MM.1S (cell line): ENCODE measurements at regions not wholly inside any gene's neighbourhood (a gene's known extent, or its start where the extent isn't known, plus 50 kb on each side); places are given as distances from the start of the nearest gene placed in this dataset.

Experiments
- DNase-seq: peaks from one replicate; pipeline ENCODE4 v3.0.0-alpha.2; 2015
- H2AFZ ChIP-seq: fragments of 300-600 bp; sonication (generic); 2 replicates; pipeline ENCODE4 v1.6.0; 2016; ENCODE audit warnings: antibody characterized with exemption, low read length
- H3F3A ChIP-seq: fragments of 300-600 bp; sonication (generic); 2 replicates; pipeline ENCODE4 v1.6.1; 2016; ENCODE audit warnings: mild to moderate bottlenecking, antibody characterized with exemption, low read length, moderate library complexity, mixed read lengths; ENCODE audit not compliant: insufficient read depth
- H3K27ac ChIP-seq: fragments of 300-600 bp; sonication (generic); 2 replicates; pipeline ENCODE4 v1.5.1; 2016; ENCODE audit warnings: mild to moderate bottlenecking, low read length
- H3K27me3 ChIP-seq: fragments of 300-600 bp; sonication (generic); replicated peaks from 2 replicates; pipeline ENCODE4 v1.6.0; 2016; ENCODE audit warnings: low read length; ENCODE audit not compliant: insufficient read depth
- H3K36me3 ChIP-seq: fragments of 300-600 bp; sonication (generic); replicated peaks from 2 replicates; pipeline ENCODE4 v1.6.1; 2016; ENCODE audit warnings: mild to moderate bottlenecking, low read length, mixed read lengths; ENCODE audit not compliant: insufficient read depth
- H3K4me1 ChIP-seq: fragments of 300-600 bp; sonication (generic); 2 replicates; pipeline ENCODE4 v1.6.1; 2016; ENCODE audit warnings: low read length, mixed read lengths
- H3K4me2 ChIP-seq: fragments of 300-600 bp; sonication (generic); 2 replicates; pipeline ENCODE4 v1.6.0; 2016; ENCODE audit warnings: low read depth, low read length
- H3K4me3 ChIP-seq: fragments of 300-600 bp; sonication (generic); 2 replicates; pipeline ENCODE4 v1.5.1; 2016; ENCODE audit warnings: low read length, mixed read lengths
- H3K79me2 ChIP-seq: fragments of 300-600 bp; sonication (generic); 2 replicates; pipeline ENCODE4 v1.6.1; 2016; ENCODE audit warnings: mixed run types, low read length, mixed read lengths
- H3K9ac ChIP-seq: fragments of 300-600 bp; sonication (generic); 2 replicates; pipeline ENCODE4 v1.6.1; 2016; ENCODE audit warnings: low read length, mixed read lengths
- H3K9me2 ChIP-seq: fragments of 300-600 bp; sonication (generic); replicated peaks from 2 replicates; pipeline ENCODE4 v1.6.1; 2016; ENCODE audit warnings: mild to moderate bottlenecking, low read length, mixed read lengths; ENCODE audit not compliant: insufficient read depth
- H3K9me3 ChIP-seq: fragments of 300-600 bp; sonication (generic); replicated peaks from 2 replicates; pipeline ENCODE4 v1.6.1; 2016; ENCODE audit warnings: mild to moderate bottlenecking, low read length, mixed read lengths; ENCODE audit not compliant: insufficient read depth
- H4K20me1 ChIP-seq: fragments of 300-600 bp; sonication (generic); 2 replicates; pipeline ENCODE4 v1.6.1; 2016; ENCODE audit warnings: mild to moderate bottlenecking, low read length, moderate library complexity, mixed read lengths; ENCODE audit not compliant: insufficient read depth
- EZH2 ChIP-seq: fragments of 300-600 bp; sonication (generic); optimal IDR thresholded peaks from 2 replicates; pipeline ENCODE3; 2017; ENCODE audit warnings: low read depth, mild to moderate bottlenecking, antibody characterized with exemption, low read length, mixed read lengths
- EZH2phosphoT487 ChIP-seq: fragments of 300-600 bp; sonication (generic); IDR thresholded peaks from 2 replicates; pipeline ENCODE4 v1.6.1; 2018; ENCODE audit warnings: antibody characterized with exemption, low read length
- TF ChIP-seq, protein P1 (sequence below): fragments of 300-600 bp; sonication (generic); IDR thresholded peaks from 2 replicates; pipeline ENCODE4 v1.5.1; 2016; ENCODE audit warnings: antibody characterized with exemption, low read length, mixed read lengths

GRCh38 chr18:24914685-24915084 lies 437.3 kb downstream of the ZNF521 start:
- H4K20me1 ChIP-seq = no peaks in the 10 kb centered on the region
- no peak overlapping the region for H3K9ac ChIP-seq
- H3K4me3 ChIP-seq = no peak overlapping the region
- no peaks in the 10 kb centered on the region for H3K9me2 ChIP-seq
- H3K36me3 ChIP-seq = no peaks in the 10 kb centered on the region
- TF ChIP-seq, protein P1, sequence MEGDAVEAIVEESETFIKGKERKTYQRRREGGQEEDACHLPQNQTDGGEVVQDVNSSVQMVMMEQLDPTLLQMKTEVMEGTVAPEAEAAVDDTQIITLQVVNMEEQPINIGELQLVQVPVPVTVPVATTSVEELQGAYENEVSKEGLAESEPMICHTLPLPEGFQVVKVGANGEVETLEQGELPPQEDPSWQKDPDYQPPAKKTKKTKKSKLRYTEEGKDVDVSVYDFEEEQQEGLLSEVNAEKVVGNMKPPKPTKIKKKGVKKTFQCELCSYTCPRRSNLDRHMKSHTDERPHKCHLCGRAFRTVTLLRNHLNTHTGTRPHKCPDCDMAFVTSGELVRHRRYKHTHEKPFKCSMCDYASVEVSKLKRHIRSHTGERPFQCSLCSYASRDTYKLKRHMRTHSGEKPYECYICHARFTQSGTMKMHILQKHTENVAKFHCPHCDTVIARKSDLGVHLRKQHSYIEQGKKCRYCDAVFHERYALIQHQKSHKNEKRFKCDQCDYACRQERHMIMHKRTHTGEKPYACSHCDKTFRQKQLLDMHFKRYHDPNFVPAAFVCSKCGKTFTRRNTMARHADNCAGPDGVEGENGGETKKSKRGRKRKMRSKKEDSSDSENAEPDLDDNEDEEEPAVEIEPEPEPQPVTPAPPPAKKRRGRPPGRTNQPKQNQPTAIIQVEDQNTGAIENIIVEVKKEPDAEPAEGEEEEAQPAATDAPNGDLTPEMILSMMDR = no peak
- TF ChIP-seq EZH2phosphoT487 = no peak
- TF ChIP-seq EZH2 = no peak
- no peak overlapping the region for H3K27ac ChIP-seq
- H2AFZ ChIP-seq = no peak overlapping the region
- no peaks in the 10 kb centered on the region for H3K4me1 ChIP-seq
- no peaks in the 10 kb centered on the region for H3K27me3 ChIP-seq
- no peaks in the 10 kb centered on the region for H3F3A ChIP-seq
- H3K9me3 ChIP-seq = no peaks in the 10 kb centered on the region
- DNase-seq = no peak
- H3K4me2 ChIP-seq = no peak overlapping the region
- H3K79me2 ChIP-seq = no peaks in the 10 kb centered on the region

- DNase-seq = no peak
- TF ChIP-seq EZH2phosphoT487 (no peak), EZH2 (no peak)
- TF ChIP-seq, protein P1 = no peak
- no peak overlapping the region for H3K9ac ChIP-seq
- no peak overlapping the region for H2AFZ ChIP-seq
- H3K27ac ChIP-seq = no peak overlapping the region
- no peak overlapping the region for H3K4me2 ChIP-seq
- no peaks in the 10 kb centered on the region for H3K79me2 ChIP-seq
- no peaks in the 10 kb centered on the region for H4K20me1 ChIP-seq
- H3F3A ChIP-seq = no peaks in the 10 kb centered on the region
- H3K4me3 ChIP-seq = no peak overlapping the region
- H3K27me3 ChIP-seq = no peaks in the 10 kb centered on the region
- no peaks in the 10 kb centered on the region for H3K9me3 ChIP-seq
- no peaks in the 10 kb centered on the region for H3K36me3 ChIP-seq
- H3K9me2 ChIP-seq = no peaks in the 10 kb centered on the region
- H3K4me1 ChIP-seq = no peaks in the 10 kb centered on the region
These were observed 436.4 kb downstream of the ZNF521 start for GRCh38 chr18:24915547-24915946.

- Histone ChIP-seq H3K4me2 (no peak overlapping the region), H3K4me3 (no peak overlapping the region), H4K20me1 (no peaks in the 10 kb centered on the region), H3K36me3 (no peaks in the 10 kb centered on the region), H3K27me3 (no peaks in the 10 kb centered on the region), H3K9me3 (no peaks in the 10 kb centered on the region), H3K79me2 (no peaks in the 10 kb centered on the region), H2AFZ (no peak overlapping the region), H3K4me1 (peaks cover 8% of the 10 kb centered on the region), H3K27ac (no peak overlapping the region), H3F3A (no peaks in the 10 kb centered on the region), H3K9ac (no peak overlapping the region), H3K9me2 (no peaks in the 10 kb centered on the region)
- no peak for DNase-seq
- TF ChIP-seq, protein P1 = no peak
- TF ChIP-seq EZH2phosphoT487 (no peak), EZH2 (no peak)
These were observed 434.2 kb downstream of the ZNF521 start for GRCh38 chr18:24917767-24918166.
